Dermis blood vessel endothelial cell (primary cell): ENCODE measurements at regions not wholly inside any gene's neighbourhood (a gene's known extent, or its start where the extent isn't known, plus 50 kb on each side); places are given as distances from the start of the nearest gene placed in this dataset.
"Not testable (repeated sequence)": the region's sequence is repeated elsewhere in the genome, so short reads cannot be mapped to it uniquely, and the experiment has no call there.

Experiments used
- DNase-seq: peaks from one replicate; pipeline ENCODE4 v3.0.0; 2010

- DNase-seq = no peak
Measured at GRCh38 chr18:43887491-43887890, 610.2 kb upstream of the SYT4 start.

- no peak for DNase-seq
Measured at GRCh38 chr18:43888598-43888997, 611.3 kb upstream of the SYT4 start.

- DNase-seq = peak; percentile 77
Measured at GRCh38 chr18:43893001-43893637, 615.8 kb upstream of the SYT4 start.

- DNase-seq = no peak
Measured at GRCh38 chr18:43904209-43904837, 627.0 kb upstream of the SYT4 start.

- DNase-seq = no peak
Measured at GRCh38 chr18:43914018-43914417, 636.7 kb upstream of the SYT4 start.

- DNase-seq = no peak
Measured at GRCh38 chr18:43916984-43917383, 639.7 kb upstream of the SYT4 start.

DNA sequence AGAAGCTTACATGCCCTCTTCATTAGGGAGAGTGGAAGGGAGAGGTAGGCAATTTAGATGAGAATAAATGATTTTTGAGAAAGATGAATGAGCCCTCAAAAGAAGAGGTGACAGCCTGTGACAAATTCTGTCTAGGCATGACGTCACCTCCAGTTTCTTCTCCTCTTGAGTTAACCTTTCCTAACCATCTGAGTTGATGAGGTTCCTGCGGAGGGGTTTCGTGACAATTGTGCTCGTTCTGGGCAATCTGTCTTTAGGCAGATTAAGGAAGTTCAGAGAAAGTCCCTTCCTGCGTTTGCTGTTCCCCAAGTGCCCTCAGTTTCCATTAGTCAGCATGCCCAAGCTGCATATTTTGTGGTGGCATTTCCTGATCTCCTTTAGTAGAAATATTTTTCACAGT lies 640.2 kb upstream of the SYT4 start:
- DNase-seq = no peak

DNA sequence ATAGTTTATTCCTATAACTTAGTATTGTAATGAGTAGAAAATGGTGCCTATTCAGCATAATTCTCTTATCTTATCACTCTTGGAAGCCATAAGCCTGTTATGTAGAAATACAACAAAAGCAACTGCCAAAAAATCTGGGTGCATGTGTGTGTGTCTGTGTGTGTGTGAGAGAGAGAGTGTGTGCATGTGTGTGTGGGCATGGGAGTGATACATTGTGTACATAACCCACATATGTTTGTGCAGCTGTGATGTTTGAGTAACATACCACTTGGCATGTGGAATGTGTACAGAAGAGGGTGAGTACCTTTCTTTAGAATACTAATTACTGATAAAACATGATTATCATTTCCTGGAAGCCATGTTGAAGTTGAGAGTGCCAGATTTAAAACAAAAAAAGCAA lies 642.3 kb upstream of the SYT4 start:
- DNase-seq = no peak

- no peak for DNase-seq
Measured at GRCh38 chr18:43931439-43931838, 654.1 kb upstream of the SYT4 start.

- no peak for DNase-seq
Measured at GRCh38 chr18:43932140-43932539, 654.9 kb upstream of the SYT4 start.

DNA sequence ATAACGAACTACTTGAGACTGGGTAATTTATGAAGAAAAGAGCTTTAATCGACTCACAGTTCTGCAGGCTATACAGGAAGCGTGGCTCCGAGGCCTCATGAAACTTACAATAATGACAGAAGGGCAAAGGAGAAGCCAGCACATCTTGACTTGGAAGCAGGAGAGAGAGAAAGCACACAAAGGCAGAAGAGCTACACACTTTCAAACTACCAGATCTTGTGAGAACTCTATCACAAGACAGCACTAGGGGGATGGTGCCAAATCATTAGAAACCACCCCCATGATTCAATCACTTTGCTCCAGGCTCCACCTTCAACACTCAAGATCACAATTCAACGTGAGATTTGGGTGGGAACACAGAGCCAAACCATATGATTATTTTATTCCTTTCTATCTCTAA lies 655.9 kb upstream of the SYT4 start:
- no peak for DNase-seq

GRCh38 chr18:43934322-43934721 lies 657.0 kb upstream of the SYT4 start:
- no peak for DNase-seq

GRCh38 chr18:43934781-43935471 lies 657.6 kb upstream of the SYT4 start:
- no peak for DNase-seq

DNA sequence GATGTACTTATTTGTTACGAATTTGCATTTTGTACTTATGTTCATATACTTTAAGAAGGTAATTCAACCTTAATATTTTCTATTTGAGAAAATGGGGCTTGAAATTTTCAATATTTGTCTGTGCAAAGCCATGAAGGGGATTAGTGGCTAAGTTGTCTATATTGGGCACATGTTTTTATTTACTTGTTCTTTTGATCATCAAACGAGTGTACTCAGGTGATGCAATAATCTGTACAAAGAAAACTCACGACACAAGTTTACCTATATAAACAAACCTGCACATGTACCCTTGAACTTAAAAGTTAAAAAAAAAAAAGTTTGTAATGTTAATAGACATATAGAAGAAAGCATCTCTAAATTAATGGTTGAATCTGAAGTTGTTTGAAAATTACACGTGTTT lies 658.9 kb upstream of the SYT4 start:
- no peak for DNase-seq

GRCh38 chr18:43949291-43949690 lies 672.0 kb upstream of the SYT4 start:
- DNase-seq = no peak

DNA sequence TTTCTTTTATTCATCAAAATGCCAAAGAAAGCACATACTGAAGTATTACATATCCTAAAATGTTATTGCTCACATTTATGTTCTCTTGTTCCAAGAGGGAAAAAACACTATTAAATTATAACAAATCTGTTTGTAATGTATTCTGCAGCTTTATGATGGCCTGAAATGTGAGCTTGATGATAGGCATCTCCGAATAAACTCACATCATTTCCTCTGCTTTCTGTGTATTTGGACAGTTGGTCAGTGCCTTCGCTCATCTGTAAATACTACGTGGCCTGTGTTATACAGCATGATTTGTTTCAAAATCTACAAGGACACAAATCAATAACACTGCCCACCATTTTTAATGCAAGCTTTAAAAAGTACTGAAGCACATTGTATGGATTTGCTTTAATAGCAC lies 672.8 kb upstream of the SYT4 start:
- no peak for DNase-seq

DNA sequence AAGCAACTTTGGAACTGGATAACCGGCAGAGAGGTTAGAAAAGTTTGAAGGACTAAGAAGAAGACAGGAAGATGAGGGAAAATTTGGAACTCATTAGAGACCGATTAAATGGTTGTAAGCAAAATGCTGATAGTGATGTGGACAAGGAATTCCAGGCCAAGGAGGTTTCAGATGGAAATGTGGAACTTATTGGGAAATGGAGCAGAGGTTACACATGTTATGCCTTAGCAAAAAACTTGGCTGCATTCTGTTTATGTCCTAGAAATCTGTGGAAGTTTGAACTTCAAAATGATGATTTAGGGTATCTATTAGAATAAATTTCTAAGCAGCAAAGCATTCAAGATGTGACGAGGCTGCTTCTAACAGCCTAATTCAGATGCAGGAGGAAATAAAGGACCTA lies 675.1 kb upstream of the SYT4 start:
- no peak for DNase-seq

DNA sequence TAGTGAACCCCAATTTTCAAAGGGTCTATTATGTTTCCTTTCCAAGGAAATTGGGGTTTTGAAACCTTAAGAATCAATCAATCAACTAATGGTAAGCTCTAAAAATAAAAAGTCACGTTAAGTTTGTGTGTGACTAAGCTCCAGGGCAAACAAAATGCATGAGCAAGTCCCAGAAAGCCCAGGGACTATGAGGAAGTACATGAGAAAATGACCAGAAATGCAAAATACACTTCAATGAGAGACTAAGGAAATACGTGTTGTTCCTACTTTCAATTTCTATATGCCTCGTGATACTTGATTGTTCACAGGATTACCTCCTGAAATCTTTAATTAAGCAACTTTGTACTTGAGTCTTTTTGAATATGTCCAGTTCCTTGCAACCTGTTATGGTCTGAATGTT lies 684.4 kb upstream of the SYT4 start:
- DNase-seq = no peak

DNA sequence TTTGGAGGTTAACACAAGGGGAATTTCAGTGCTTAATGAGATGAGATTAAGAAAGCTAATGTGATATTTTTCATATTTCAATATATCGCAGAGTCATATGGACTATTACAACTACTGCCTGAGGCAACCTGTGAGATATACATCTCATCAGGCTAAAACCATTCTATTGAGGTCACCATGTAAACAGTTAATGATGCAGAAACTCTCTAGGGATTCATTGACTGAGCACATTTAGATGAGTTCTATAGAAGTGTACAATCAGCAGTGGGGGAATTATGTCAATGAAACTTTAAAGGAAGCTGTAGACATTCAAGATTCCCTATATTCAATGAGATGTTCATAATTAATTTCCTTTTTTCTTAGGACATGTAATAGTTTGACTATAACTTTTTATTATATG lies 687.4 kb upstream of the SYT4 start:
- no peak for DNase-seq

GRCh38 chr18:43965691-43966090 lies 688.4 kb upstream of the SYT4 start:
- no peak for DNase-seq

DNA sequence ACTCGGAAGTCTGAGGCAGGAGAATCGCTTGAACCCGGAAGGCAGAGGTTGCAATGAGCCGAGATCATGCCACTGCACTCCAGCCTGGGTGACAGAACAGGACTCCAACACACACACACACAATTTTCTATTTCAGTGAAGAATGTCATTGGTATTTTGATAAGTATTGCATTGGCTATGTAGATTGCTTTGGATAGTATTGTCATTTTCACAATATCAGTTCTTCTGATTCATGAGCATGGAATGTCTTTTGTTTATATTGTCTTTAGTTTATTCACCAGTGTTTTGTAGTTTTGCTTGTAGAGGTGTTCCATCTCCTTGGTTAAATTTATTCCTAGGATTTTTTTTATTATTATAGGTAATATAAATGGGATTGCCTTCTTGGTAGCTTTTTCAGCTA lies 693.4 kb upstream of the SYT4 start:
- DNase-seq = no peak

- no peak for DNase-seq
Measured at GRCh38 chr18:43978174-43978573, 700.9 kb upstream of the SYT4 start.

DNA sequence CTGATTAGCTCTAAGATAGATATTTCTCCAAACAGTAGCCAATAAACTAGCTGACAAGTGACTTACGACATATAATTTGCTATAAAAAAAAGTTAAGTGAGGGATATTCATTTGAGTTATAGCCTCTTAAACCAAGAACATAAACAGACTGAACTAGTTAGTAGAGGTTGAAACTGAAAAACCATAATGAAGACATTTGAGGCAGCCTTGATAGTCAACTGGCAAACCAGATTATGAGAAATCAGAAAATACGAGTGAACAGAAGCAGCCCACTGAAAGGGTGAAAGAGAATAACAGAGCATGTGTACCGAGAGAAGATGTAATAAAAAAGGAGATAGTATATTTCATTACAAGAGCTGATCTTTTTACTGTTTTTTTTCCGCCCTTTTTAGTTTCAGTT lies 698.1 kb upstream of the SETBP1 start:
- no peak for DNase-seq

GRCh38 chr18:43987061-43987460 lies 693.6 kb upstream of the SETBP1 start:
- DNase-seq = not testable (repeated sequence)
